H9 (cell line): ENCODE measurements at regions not wholly inside any gene's neighbourhood (a gene's known extent, or its start where the extent isn't known, plus 50 kb on each side); places are given as distances from the start of the nearest gene placed in this dataset.

ENCODE experiments used
- DNase-seq: peaks from one replicate; pipeline ENCODE4 v3.0.0-alpha.2; 2017
- H2AFZ ChIP-seq: one replicate; pipeline ENCODE4 v1.6.1; 2013; ENCODE audit warnings: mild to moderate bottlenecking, low read length, control low read depth, moderate library complexity
- H2AK5ac ChIP-seq: 2 replicates; pipeline ENCODE4 v1.6.1; 2013; ENCODE audit warnings: low read length, control low read depth, mixed read lengths; ENCODE audit not compliant: insufficient read length
- H2BK120ac ChIP-seq: one replicate; pipeline ENCODE4 v1.6.1; 2013; ENCODE audit warnings: low read depth, mild to moderate bottlenecking, low read length, control low read depth, inconsistent platforms; ENCODE audit not compliant: poor library complexity, severe bottlenecking
- H2BK12ac ChIP-seq: 2 replicates; pipeline ENCODE4 v1.6.1; 2013; ENCODE audit warnings: low read length, control low read depth, mixed read lengths, low read depth; ENCODE audit not compliant: insufficient read length
- H2BK15ac ChIP-seq: 2 replicates; pipeline ENCODE4 v1.6.1; 2013; ENCODE audit warnings: low read depth, low read length, control low read depth
- H2BK20ac ChIP-seq: one replicate; pipeline ENCODE4 v1.6.1; 2013; ENCODE audit warnings: low read depth, mild to moderate bottlenecking, low read length, control low read depth, inconsistent platforms; ENCODE audit not compliant: poor library complexity, severe bottlenecking
- H2BK5ac ChIP-seq: 2 replicates; pipeline ENCODE4 v1.6.1; 2013; ENCODE audit warnings: low read length, control low read depth, mixed read lengths; ENCODE audit not compliant: insufficient read length
- H3K14ac ChIP-seq: 2 replicates; pipeline ENCODE4 v1.6.1; 2013; ENCODE audit warnings: low read length, control low read depth; ENCODE audit not compliant: insufficient read depth
- H3K18ac ChIP-seq: 2 replicates; pipeline ENCODE4 v1.6.1; 2013; ENCODE audit warnings: low read depth, mild to moderate bottlenecking, mixed read lengths, low read length, control low read depth; ENCODE audit not compliant: insufficient read length
- H3K23ac ChIP-seq: 2 replicates; pipeline ENCODE4 v1.6.1; 2013; ENCODE audit warnings: low read length, control low read depth, mixed read lengths, low read depth; ENCODE audit not compliant: insufficient read length
- H3K23me2 ChIP-seq: 2 replicates; pipeline ENCODE4 v1.6.1; 2013; ENCODE audit warnings: low read depth, mild to moderate bottlenecking, mixed read lengths, low read length, control low read depth; ENCODE audit not compliant: insufficient read length, poor library complexity, severe bottlenecking
- H3K27ac ChIP-seq: 2 replicates; pipeline ENCODE4 v1.5.1; 2013; ENCODE audit warnings: low read length, control low read depth, mixed read lengths, low read depth; ENCODE audit not compliant: insufficient read length
- H3K27me3 ChIP-seq: 2 replicates; pipeline ENCODE4 v1.6.1; 2013; ENCODE audit warnings: low read length, control low read depth, inconsistent platforms; ENCODE audit not compliant: insufficient read depth
- H3K4ac ChIP-seq: 2 replicates; pipeline ENCODE4 v1.6.1; 2013; ENCODE audit warnings: low read depth, mild to moderate bottlenecking, control low read depth, inconsistent platforms, low read length, moderate library complexity
- H3K4me1 ChIP-seq: 2 replicates; pipeline ENCODE4 v1.6.1; 2013; ENCODE audit warnings: low read length, control low read depth, inconsistent platforms; ENCODE audit not compliant: insufficient read depth
- H3K4me2 ChIP-seq: 2 replicates; pipeline ENCODE4 v1.6.1; 2013; ENCODE audit warnings: low read length, control low read depth, mixed read lengths; ENCODE audit not compliant: insufficient read length, insufficient read depth
- H3K56ac ChIP-seq: 2 replicates; pipeline ENCODE4 v1.6.1; 2013; ENCODE audit warnings: low read depth, mild to moderate bottlenecking, mixed read lengths, low read length, control low read depth; ENCODE audit not compliant: insufficient read length
- H3K79me1 ChIP-seq: 2 replicates; pipeline ENCODE4 v1.6.1; 2013; ENCODE audit warnings: low read depth, mild to moderate bottlenecking, moderate library complexity, low read length, control low read depth, inconsistent platforms; ENCODE audit not compliant: insufficient read depth, poor library complexity, severe bottlenecking
- H3K79me2 ChIP-seq: 2 replicates; pipeline ENCODE4 v1.6.1; 2013; ENCODE audit warnings: low read length, control low read depth, inconsistent platforms; ENCODE audit not compliant: insufficient read depth
- H3K9ac ChIP-seq: 2 replicates; pipeline ENCODE4 v1.6.1; 2013; ENCODE audit warnings: low read length, control low read depth, mixed read lengths; ENCODE audit not compliant: insufficient read length; ENCODE audit errors: extremely low read depth
- H3K9me3 ChIP-seq: one replicate; pipeline ENCODE4 v1.6.1; 2013; ENCODE audit warnings: low read depth, low read length, inconsistent platforms; ENCODE audit not compliant: control insufficient read depth
- H3T11ph ChIP-seq: one replicate; pipeline ENCODE4 v1.6.1; 2013; ENCODE audit warnings: mild to moderate bottlenecking, low read length, control low read depth, inconsistent platforms
- H4K20me1 ChIP-seq: one replicate; pipeline ENCODE4 v1.6.1; 2013; ENCODE audit not compliant: control insufficient read depth, insufficient read length, insufficient read depth
- H4K5ac ChIP-seq: 2 replicates; pipeline ENCODE4 v1.6.1; 2013; ENCODE audit warnings: low read depth, mild to moderate bottlenecking, mixed read lengths, low read length, control low read depth; ENCODE audit not compliant: insufficient read length
- H4K8ac ChIP-seq: replicated peaks from 2 replicates; pipeline ENCODE4 v1.6.1; 2013; ENCODE audit warnings: low read length, control low read depth, mixed read lengths, low read depth; ENCODE audit not compliant: insufficient read length
- H4K91ac ChIP-seq: 2 replicates; pipeline ENCODE4 v1.6.1; 2013; ENCODE audit warnings: low read depth, mild to moderate bottlenecking, moderate library complexity, mixed read lengths, low read length, control low read depth; ENCODE audit not compliant: insufficient read length
- H3K27ac Mint-ChIP-seq, 3 experiments: 2 replicates in 2 of 3; 3 replicates in 1 of 3; pipeline ENCODE4 v1.8.0; 2020 to 2021; ENCODE audit warnings: mixed read lengths in 3 of 3, mild to moderate bottlenecking in 1 of 3, moderate library complexity in 1 of 3
- H3K27me3 Mint-ChIP-seq: 2 replicates; pipeline ENCODE4 v1.8.0; 2021; ENCODE audit warnings: low read depth, mild to moderate bottlenecking, moderate library complexity, mixed read lengths
- H3K36me3 Mint-ChIP-seq, 3 experiments: 2 replicates in 2 of 3; 3 replicates in 1 of 3; pipeline ENCODE4 v1.8.0; 2020 to 2021; ENCODE audit warnings: low read depth in 3 of 3, mixed read lengths in 3 of 3; ENCODE audit not compliant: insufficient read depth in 1 of 3
- H3K4me1 Mint-ChIP-seq, 2 experiments: 2 replicates each; pipeline ENCODE4 v1.8.0; 2020; ENCODE audit warnings: mixed read lengths in 2 of 2
- H3K4me3 Mint-ChIP-seq, 2 experiments: 2 replicates in 1 of 2; 3 replicates in 1 of 2; pipeline ENCODE4 v1.8.0; 2020 to 2021; ENCODE audit warnings: mild to moderate bottlenecking in 2 of 2, mixed read lengths in 2 of 2, moderate library complexity in 1 of 2
- H3K9me3 Mint-ChIP-seq, 2 experiments: 2 replicates in 1 of 2; 3 replicates in 1 of 2; pipeline ENCODE4 v1.8.0; 2020; ENCODE audit warnings: mild to moderate bottlenecking in 2 of 2, mixed read lengths in 2 of 2, moderate library complexity in 1 of 2
- WGBS: extraction: QIAGEN DNeasy Blood & Tissue Kit; methylation state at CpG from one replicate; pipeline ENCODE4 v1.1.7; 2013; ENCODE audit warnings: missing lambda C conversion rate, low lambda C conversion rate, mixed read lengths; ENCODE audit not compliant: insufficient read length; ENCODE audit errors: extremely low coverage; 5-methylcytosine and 5-hydroxymethylcytosine counted together
- TF ChIP-seq, protein P1 (sequence below): fragments of 200-600 bp; sonication (generic); conservative IDR thresholded peaks from 3 replicates; pipeline ENCODE4 v1.8.0; 2021; ENCODE audit warnings: antibody characterized with exemption, mild to moderate bottlenecking

GRCh38 chrX:109871121-109871888, 131.6 kb upstream of the TMEM164 start:
- Histone ChIP-seq H3K23ac (no peak overlapping the region), H2AK5ac (no peak overlapping the region), H3K23me2 (no peaks in the 10 kb centered on the region), H2BK20ac (no peak overlapping the region), H2BK15ac (no peak overlapping the region), H3K27ac (no peak overlapping the region), H4K5ac (no peak overlapping the region), H3K4me2 (no peak overlapping the region), H3K56ac (no peak overlapping the region), H3K9ac (no peak overlapping the region), H4K20me1 (no peaks in the 10 kb centered on the region), H2BK120ac (no peak overlapping the region), H3K79me1 (no peaks in the 10 kb centered on the region), H3K27me3 (no peaks in the 10 kb centered on the region), H3K4ac (no peak overlapping the region), H2BK12ac (no peak overlapping the region), H3K14ac (no peak overlapping the region), H2BK5ac (no peak overlapping the region), H2AFZ (no peak overlapping the region), H4K91ac (no peak overlapping the region), H3K79me2 (no peaks in the 10 kb centered on the region), H3T11ph (no peak overlapping the region), H3K4me1 (no peaks in the 10 kb centered on the region), H4K8ac (no peak overlapping the region), H3K9me3 (no peaks in the 10 kb centered on the region), H3K18ac (no peak overlapping the region)
- TF ChIP-seq, protein P1, sequence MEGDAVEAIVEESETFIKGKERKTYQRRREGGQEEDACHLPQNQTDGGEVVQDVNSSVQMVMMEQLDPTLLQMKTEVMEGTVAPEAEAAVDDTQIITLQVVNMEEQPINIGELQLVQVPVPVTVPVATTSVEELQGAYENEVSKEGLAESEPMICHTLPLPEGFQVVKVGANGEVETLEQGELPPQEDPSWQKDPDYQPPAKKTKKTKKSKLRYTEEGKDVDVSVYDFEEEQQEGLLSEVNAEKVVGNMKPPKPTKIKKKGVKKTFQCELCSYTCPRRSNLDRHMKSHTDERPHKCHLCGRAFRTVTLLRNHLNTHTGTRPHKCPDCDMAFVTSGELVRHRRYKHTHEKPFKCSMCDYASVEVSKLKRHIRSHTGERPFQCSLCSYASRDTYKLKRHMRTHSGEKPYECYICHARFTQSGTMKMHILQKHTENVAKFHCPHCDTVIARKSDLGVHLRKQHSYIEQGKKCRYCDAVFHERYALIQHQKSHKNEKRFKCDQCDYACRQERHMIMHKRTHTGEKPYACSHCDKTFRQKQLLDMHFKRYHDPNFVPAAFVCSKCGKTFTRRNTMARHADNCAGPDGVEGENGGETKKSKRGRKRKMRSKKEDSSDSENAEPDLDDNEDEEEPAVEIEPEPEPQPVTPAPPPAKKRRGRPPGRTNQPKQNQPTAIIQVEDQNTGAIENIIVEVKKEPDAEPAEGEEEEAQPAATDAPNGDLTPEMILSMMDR, result no peak
- Mint-ChIP-seq H3K4me3 (no peak overlapping the region), H3K4me1 (peaks cover 2% of the 10 kb centered on the region in 2 experiments; a peak in 2 of 4 replicates), H3K36me3 (0 out of 7 replicates have a peak, but pooled peaks cover 0 to 4% (median 0%) of the 10 kb centered on the region in 3 experiments), H3K27me3 (peaks cover 3% of the 10 kb centered on the region; the same call in 1 of the 2 replicates), H3K9me3 (no peaks in the 10 kb centered on the region), H3K27ac (no peak overlapping the region)
- WGBS, result no CpG with 5 or more reads among the region's 4 CpGs
- no peak for DNase-seq
